HG03378 (cell line): ENCODE measurements at regions not wholly inside any gene's neighbourhood (a gene's known extent, or its start where the extent isn't known, plus 50 kb on each side); places are given as distances from the start of the nearest gene placed in this dataset.

Experiments used
- ATAC-seq: cut with Tn5 transposase; IDR thresholded peaks from one replicate; pipeline ENCODE4 v1.9.1; 2021; ENCODE audit warnings: mild to moderate bottlenecking, moderate library complexity; ENCODE audit not compliant: unreplicated experiment

DNA sequence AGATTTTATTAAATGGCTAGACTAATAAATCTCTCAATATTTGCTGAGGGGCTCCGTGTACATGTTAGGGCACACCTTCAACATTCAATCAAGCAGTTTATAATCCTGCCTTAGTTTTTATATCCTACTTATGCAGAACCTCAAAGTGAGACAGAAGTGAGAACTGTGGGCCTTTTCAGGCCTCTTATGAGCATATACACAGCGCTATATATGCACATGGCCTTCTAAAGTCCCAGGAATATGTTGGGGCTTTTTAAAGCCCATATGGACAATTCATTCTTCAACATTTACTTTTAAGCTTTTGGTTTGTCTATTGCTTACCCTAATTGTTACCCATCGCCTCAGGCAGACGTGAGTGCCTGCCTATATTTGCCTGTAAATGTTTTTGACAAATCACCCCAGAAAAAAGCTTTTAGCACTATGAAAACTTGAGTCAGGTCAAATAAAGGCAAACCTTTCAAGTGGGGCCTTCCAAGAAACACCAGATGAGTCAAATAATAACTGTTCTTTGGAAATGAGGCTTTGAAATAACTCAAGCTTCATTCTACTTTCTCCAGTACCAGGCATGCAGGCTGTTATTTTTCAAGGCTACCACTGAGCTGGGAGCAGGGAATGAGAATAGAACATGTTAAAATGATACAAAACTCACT, 58.2 kb downstream of the ESM1 start:
- no peak for ATAC-seq

DNA sequence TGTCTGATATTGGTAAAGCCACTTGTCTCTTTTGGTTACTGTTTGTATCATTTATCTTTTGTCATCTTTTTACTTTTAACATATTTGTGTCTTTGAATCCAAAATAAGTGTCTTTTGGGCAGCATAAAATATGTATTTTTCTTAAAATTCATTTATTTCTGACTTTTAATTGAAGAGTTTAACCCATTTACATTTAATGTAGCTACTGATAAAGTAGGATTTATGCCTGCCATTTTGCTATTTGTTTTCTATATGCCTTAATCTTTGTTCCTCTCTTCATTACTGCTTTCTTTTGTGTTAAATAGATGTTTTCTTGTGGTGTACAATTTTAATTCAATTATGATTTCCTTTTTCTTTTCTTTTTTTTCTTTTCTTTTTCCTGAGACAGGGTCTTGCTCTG, 60.9 kb downstream of the ESM1 start:
- no peak for ATAC-seq

DNA sequence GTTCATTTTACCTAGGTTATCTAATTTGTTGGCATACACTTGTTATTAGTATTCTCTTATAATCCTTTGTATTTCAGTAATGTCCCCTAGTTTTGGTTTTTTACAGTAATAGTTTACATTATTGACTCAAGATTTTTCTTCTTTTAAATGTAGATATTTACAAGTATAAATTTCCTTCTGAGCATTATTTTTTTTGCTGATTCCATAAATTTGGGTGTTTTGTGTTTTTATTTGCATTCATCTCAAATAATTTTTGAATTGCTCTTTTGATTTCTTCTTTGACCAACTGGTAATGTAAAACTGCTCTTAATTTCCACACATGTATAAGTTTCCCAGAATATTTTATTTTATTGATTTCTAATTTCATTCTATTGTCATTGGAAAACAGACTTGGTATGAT, 68.1 kb downstream of the ESM1 start:
- ATAC-seq, result no peak

DNA sequence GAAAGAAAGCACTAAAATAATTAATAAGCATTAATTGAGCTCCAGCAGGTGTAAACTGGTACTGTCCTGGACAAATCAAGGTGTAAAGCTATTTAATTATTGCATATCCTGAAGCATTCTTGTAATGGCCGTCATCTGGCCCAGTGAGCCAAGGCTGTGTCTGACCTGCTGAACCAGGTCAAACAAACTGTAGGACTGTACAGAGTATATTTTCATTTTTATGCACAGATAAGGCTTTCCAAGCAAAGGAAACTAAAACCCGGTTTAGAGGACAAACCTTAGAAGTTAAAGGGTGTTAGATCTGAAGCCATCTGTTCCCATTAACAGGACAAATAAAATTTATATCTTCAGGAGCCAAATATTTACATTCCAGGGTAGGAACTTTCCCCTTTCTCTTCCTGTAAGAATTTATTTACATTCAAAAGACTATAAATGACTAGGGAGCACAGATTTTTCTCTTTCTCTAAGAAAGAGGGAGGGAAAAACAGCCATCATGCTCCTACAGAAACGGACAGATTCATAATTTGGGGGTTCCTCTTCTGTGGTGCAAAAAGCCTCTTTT, 69.8 kb downstream of the ESM1 start:
- no peak for ATAC-seq

DNA sequence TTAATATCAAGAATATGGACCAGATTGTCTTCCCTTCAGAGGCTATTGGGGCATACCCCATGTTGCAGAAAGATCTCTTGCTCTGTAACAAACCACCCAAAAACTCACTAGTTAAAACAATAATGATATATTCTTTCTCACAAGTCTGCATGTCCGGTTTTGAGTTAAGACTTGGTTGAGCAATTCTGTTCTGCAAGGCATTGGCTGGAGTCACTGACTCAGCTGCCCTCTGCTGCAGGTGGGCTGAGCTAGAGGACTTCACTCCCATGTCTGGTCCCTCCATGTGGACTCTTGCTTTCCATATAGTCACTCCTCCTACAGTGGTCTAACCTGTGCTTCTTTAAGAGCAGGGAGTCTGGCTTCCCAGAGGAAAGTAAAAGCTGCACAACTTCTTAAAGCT, 73.4 kb downstream of the ESM1 start:
- ATAC-seq, result no peak

DNA sequence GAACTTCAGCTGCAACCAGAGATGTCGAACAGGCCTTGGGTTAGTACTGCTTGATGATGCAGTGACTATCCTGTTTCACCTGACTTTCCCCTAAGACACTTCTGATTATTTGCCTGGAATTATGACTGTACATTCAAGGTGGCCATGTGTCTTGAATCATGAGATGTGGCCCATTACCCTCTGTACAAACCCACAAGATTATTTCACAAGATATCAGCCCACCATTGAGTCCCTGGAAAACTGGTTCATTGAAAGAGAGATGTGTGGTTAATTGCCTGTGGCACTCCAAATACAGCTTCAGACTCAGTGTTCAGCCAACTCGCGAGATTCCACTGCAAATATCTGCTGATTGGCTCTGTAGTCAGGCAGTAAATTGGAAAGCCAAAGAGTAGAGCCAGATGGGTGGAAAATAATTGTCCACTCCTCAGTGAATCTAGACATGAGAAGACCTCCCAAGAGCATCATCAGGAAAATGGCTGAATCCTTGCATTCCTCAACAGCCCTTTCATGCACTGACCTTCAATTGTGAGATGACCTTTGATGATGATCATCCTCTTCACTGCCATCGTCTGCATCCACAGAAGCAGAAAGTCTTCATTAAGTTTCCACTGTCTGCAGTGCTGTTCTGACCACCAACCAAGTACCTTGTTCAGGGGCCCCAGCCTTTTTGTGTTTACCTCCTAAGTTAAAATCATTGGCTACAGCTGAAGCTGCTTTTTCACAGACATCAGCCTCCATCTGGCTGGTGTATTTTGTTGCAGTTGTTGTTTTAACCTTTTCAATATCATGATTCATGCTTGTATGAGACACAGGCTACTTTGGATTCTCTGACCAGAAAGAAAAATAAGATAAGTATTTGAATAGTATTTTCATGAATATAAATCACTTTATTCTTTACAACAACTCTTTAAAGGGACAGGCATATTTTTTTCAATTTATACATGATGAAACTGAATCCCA, 75.2 kb downstream of the ESM1 start:
- ATAC-seq, result no peak

DNA sequence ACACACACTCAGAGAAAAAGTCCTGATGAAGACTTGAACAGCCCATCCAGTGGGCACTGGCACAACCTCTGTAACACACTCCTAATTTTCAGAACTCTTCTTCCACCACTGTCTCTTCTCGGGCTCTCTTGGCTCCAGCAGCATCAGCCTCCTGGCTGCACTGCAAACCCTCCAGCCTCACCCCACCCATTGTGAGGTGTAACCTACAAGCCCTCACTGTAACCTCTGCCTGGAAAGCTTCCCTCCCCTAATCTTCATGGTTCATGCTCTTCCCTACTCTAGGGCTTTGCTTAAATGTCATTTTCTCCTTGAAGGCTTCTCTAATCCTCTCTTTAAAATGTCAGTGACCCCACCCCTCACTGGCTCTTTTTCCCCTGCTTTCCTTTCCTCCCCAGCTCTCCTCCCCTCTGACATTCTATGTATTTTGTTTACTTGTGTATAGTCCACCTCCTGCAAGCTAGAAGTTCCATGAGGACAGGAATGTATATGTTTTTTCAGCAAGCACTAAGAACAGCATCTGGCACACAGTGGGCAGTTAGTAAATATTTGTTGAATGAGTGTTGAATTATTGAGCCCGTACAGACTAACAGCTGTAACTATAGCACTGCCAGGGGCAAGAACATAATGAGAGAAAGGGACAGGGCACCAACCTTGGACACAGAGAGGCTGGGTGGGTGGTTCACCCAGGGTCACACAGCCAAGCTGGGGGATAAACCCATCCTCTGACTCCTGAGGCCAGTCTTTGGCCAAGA, 76.4 kb downstream of the ESM1 start:
- no peak for ATAC-seq

DNA sequence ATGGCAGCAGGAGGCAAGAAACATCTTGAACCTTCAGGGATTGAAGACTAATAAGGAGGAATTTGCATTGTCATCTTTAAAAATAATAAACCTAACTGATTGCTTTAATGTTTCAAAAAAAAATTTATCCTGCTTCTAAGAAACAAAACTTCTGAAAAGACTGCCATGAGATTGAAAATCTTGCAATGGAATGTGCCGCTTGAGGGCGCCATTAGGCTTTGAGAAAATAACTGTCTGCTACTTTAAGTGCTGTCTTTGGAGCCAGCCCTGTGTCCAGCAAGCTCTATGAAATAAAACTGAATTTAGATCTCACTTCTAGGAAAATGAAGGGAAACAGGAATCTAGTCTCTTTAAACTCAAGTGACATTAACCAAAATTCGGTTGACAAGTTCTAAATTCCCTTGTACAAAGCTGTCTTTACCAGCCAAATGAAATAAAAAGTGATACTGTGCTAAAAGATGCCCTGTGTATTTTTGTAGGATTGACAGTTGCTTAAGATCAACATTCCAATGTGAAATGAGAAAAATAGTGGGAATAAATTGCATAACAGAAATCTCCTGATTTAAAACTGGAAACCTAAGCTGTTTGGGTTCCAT, 79.4 kb downstream of the ESM1 start:
- no peak for ATAC-seq

DNA sequence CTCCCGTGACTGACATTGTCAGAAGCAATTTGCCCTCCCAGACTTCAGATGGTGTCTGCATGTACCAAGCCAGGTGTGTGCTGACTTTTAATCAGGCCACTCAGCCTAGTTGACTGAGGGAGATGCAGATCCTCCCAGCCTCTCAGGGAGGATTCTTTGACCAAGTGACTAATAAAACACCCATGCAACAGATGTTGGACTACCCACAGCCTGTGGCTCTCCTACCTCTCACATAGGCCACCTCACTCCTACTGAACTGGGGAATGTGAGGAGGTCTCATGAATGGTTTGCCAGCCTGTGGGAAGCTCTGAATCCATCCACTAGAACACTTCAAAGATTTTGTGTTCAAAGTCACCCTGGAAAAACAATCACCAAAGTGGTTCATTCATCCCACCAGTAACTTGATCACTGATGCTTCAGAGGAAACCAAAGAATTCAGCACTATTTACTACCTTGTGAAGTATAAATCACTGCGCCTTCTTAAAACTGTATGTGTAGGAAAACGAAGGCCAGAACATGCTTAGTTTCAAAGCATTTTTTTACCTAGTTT, 80.1 kb downstream of the ESM1 start:
- no peak for ATAC-seq

DNA sequence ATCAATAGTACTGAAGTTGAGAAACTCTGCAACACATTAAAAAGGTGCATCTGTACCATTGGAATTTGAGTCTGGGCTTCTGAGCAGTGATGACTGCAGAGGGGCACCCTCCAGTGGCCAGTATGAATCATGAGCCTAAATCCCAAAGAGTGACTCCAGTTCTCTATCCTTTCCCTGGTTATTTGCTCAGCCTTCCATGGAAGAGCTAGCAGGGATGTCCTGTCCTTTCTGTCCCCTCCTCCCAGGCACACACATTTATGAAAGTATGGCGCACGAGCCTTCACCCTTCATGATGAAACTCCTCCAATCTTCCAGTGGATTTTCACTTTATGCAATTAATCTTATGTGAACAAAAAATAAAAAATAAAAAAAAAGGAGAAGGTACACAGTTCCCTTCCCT, 81.0 kb downstream of the ESM1 start:
- no peak for ATAC-seq

DNA sequence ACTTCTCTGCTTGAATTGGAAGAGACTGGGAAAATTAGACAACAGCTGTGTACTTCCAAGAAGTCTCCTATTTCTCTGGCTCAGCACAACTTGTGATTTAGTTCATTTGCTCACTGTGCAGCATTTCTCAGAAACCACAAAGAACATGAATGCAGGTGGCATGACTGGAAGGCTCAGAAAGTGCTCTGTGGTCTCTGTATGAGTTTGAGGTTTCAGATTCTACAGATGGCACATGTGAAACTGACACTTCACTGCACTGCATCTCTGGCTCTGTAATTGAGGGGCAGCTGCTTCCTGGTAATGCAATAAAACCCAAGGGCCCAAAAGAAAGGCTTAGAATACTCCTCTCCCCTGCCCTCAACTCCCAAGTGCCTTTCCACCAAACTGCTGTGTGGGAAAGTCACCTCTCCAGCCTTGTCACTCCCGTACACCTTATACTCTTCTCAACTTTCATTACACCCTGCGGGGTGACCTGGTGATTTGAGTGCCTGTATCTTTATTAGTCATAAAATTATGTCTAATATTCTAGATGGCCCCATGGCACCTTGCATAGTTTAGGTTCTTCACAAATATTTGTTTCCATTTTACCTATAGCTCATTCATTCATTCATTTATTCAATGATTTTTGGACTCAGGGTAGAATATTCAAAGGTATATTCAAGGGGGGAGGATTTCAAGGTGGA, 82.5 kb downstream of the ESM1 start:
- peak; percentile 99 for ATAC-seq

DNA sequence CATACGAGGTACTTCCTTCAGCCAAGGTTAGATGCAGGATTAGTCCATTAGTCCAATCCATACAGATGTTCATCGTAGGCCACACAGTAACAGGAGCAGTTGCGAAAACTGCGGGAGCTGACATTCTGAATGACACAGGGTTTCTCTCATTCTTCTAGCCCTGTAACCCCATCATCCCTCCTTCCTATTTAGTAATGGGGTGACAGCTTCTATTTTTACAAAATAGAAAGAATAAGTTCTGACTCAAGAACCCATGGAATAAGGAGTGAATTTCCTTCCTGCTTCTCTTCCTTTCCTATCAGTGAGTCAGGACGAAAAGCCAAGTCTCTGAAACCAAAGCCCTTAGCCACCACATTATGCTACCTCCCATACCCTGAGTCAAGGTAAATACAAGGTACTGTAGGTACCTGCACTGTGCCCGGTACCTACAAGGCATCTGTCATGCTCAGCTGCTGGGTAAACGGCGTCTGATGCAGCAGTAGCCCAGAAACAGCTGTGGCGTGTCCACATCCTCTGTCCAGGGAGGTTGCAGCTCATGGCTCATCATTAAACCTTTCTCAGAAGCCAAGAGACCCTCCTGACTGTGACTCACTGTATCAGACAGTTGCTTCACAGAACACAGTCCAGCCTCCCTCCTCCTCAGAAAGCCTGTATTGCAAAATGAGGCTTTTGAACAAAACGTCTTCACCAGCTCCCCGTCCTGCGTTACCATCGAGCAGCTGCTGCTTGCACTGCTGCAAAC, 84.2 kb downstream of the ESM1 start:
- ATAC-seq, result no peak

DNA sequence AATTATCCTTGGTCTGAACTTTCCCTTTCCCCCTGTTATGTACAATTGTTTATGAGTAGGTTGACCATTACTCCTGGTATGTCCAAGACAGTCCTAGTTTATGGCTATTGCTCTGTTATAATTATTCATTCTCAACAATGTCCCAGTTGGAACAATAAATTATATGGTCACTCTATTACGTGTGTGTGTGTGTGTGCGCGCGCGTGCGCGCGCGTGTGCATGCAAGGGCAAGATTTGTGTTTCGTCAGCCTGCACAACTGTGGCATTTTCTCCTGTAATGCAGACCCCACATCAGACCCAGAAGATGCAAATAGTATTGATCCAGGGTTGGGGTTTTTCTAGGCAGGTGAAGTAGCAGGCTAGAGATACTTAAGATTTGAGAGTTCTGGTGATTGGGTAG, 88.4 kb downstream of the ESM1 start:
- no peak for ATAC-seq

DNA sequence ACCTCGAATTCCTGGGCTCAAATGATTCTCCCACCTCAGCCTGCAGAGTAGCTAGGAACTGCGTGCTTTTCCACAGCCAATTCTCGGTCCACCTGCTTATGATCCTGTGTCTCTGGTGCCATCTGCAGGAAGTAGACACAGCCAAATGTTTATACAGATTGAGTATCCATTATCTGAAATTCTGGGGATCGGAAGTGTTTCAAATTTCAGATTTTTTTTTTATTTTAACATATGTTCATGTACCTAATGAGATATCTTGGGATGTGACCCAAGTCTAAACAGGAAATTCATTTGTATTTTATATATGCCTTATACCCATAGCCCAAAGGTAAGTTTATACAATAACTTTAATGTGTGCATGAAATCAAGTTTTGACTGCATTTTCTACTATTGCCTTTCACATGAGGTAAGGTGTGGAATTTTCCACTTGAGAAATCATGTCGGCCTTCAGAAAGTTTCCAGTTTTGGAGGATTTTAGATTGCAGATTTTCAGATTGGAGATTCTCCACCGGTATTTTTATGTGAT, 89.5 kb downstream of the ESM1 start:
- no peak for ATAC-seq

DNA sequence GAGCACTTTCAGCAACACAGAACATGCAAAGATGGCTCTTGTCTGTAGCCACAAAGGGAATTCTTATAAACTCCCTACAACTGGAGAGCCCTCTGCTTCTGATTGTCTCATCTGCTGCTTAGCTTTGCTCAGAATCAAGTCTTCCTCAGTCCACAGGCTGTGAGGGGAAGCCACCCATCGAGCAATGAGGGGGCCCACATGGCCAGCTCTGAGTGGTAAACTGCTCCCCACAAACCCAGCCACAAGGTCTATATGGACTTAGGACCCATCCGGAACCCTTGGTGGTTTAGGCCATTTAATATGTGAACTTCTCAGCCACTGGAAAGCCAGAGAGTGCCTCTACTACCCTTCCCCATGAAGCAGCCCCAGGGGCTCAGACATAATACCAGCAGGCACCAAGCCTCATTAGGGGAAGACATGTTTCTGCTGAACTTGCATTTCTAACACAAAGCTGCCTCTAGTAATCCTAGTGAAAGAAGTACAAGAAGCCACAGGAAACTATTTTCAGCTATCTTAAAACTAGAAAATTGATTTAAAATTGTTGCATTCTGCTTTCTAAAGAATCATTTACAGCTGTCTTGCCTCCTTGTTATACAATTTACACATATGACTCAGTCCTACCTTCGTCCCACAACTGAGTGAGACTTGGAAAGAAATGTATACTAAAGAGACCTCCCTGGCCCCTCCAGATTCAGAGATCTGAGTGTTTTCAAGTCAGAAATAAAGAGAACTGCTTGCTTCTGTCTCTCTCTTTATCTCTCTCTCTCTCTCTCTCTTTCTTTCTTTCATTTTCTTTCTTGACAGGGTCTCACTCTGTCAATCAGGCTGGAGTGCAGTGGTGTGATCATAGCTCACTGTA, 90.2 kb downstream of the ESM1 start:
- no peak for ATAC-seq

DNA sequence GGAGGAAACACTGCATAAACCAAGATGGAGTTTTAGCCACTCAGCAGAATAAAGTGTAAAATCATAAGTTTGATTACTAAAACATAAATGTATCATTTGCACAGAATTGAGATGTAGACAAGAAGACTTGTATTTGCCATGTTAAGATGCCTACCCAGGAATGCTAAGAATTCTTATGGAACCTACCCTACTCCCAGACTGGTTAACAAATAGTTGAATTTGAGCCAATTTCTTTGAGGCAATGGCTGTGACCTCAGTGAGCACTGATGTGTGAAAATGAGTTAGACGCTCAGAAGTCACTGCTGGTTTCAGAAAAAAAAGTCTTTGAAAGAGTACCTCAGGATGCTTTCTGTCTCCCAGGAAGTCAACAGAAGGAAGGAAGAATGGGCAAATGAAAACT, 95.6 kb downstream of the ESM1 start:
- no peak for ATAC-seq

DNA sequence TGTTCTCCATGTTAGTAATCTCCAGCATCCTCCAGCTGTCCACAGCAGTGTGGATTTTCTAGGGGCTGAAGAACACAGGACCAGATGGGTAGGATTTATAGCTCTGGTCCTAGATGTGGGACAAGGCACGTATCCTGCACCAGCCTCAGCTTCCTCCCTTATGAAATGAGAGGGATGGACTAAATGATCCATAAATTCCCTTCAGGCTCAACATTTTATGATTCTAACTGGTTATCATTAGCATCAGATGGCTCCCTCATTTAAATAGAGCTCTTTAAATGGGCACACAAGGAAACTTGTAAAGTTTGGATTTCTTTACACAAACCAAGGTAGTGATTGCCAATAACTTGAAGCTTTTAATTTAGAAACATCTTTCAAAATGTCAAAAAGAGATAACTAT, 97.7 kb downstream of the ESM1 start:
- no peak for ATAC-seq

DNA sequence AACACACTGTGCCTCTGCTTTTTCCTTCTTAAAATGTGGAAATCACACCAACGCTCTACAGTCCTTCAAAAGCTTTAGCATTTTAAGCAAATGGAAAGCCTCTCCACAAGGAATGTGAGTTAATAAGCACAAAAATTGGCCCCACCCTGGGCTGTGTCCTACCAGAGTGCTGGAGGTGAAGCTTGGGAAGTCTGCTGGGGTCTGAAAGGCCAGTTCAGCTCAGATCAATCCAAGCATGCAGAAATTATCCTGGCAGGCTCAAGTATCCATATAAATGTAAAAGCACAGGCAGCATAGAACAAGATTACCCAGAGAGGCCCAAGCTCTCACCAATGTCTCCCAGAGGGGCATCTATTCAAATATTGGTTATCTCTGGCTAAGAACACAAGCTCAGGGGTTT, 98.5 kb downstream of the ESM1 start:
- no peak for ATAC-seq
